ENCODE measurements at regions not wholly inside any gene's neighbourhood (a gene's known extent, or its start where the extent isn't known, plus 50 kb on each side); places are given as distances from the start of the nearest gene placed in this dataset.
"Not testable (repeated sequence)": the region's sequence is repeated elsewhere in the genome, so short reads cannot be mapped to it uniquely, and the experiment has no call there.

DNA sequence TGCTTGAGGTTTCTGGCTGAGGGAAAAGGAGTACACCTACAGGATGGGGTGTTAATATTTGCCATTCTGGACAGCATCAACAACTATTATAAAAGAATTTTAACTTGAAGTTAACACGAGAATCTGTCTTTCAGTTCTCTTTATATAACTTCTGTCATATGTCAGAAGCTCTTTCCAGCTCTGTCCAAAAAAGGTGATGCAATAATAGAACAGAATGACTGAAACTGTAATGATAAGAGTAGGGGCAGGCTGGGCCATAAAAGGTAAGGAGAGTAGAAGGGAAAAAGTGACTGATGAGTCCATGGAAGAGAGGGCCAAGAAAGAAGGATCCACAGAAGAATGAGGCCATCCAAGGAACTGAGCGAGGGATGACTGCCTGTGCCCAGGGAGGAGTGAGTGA is 966.7 kb upstream of the FBXO33 start:
- Mint-ChIP-seq H3K36me3 (no peaks in the 10 kb centered on the region), H3K4me3 (no peak overlapping the region), H3K9me3 (ENCODE audit: low read depth) (no peaks in the 10 kb centered on the region), H3K27ac (no peak overlapping the region), H3K27me3 (no peaks in the 10 kb centered on the region), H3K4me1 (no peaks in the 10 kb centered on the region)
- ATAC-seq (no peak), DNase-seq (no peak)
- CTCF ChIA-PET = no interaction called here

DNA sequence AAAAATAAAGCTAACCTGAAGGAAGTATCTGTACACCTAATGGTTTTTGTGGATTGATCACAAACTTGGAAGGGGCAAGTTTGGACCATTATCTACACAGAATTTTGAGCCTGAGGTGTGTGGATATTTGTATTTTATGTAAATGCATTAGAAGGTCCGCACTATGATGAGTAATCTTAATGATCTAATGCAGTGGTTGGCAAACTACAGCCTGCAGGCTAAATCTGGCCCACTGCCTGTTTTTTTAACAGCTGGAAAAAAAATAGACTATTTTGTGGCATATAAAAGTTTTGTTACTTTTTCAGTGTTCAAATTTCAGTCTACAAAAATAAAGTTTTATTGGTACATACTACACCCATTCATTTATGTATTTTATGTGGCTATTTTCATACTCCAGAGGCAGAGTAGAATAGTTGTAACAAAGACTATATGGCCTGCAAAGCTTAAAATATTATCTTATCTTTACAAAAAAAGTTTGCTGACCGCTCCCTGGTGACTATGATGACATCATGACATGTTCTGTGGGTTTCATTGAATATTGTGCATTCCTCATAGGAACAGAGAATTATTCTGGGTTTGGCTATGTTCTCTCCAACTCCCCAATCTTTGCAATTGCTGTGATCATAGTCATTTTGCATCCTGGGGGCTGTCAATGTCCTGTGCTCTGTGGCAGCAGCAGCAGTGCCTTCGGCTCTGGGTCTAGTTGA is 962.6 kb upstream of the FBXO33 start:
- DNase-seq (no peak), ATAC-seq (no peak)
- Mint-ChIP-seq H3K27me3 (no peaks in the 10 kb centered on the region), H3K4me1 (no peaks in the 10 kb centered on the region), H3K9me3 (ENCODE audit: low read depth) (no peaks in the 10 kb centered on the region), H3K27ac (no peak overlapping the region), H3K4me3 (no peak overlapping the region), H3K36me3 (no peaks in the 10 kb centered on the region)
- CTCF ChIA-PET = no interaction called here

DNA sequence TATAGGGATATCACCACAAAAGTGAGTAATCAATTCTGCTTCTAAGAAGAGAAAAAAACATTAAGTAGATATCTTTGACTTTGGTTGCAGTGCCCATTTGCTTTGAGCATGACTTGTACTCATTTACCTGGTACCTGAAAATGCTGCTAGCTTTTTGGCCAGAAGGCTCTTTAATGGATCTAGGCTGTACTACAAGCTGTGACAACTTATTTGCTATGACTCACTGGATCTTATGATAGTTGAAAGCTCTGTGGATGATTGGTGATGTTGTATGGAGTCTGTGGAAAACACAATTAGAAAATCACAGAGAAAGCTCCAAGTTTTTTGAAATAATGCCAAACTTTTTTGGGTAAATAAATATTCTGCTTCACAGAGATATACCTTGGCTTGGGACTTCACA is 960.9 kb upstream of the FBXO33 start:
- no peak for ATAC-seq
- Mint-ChIP-seq H3K27ac (no peak overlapping the region), H3K4me1 (no peaks in the 10 kb centered on the region), H3K27me3 (no peaks in the 10 kb centered on the region), H3K36me3 (no peaks in the 10 kb centered on the region), H3K4me3 (no peak overlapping the region), H3K9me3 (ENCODE audit: low read depth) (no peaks in the 10 kb centered on the region)
- DNase-seq = no peak
- CTCF ChIA-PET = no interaction called here

DNA sequence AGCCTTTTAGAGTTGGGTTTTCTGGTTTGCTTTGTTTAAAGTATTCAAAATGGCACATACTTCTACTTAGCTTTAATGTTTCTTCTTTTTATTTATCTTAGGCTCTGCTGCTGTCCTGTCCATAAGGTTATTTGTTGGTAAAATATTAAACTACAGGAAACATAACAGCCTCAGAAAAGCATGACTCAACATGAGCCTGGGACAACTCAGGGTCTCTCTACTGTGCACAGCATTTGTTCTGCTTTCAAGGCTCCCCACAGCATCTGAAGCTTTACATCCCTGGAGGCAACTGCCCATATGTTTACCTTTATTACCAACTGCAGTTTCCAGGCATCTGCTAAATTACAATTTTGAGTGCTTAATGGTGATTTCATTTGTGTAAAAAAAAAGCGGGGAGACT is 954.2 kb upstream of the FBXO33 start:
- CTCF ChIA-PET = no interaction called here
- Mint-ChIP-seq H3K36me3 (no peaks in the 10 kb centered on the region), H3K4me3 (no peak overlapping the region), H3K27ac (no peak overlapping the region), H3K27me3 (no peaks in the 10 kb centered on the region), H3K4me1 (no peaks in the 10 kb centered on the region), H3K9me3 (ENCODE audit: low read depth) (peaks cover 4% of the 10 kb centered on the region)
- DNase-seq (no peak), ATAC-seq (no peak)

DNA sequence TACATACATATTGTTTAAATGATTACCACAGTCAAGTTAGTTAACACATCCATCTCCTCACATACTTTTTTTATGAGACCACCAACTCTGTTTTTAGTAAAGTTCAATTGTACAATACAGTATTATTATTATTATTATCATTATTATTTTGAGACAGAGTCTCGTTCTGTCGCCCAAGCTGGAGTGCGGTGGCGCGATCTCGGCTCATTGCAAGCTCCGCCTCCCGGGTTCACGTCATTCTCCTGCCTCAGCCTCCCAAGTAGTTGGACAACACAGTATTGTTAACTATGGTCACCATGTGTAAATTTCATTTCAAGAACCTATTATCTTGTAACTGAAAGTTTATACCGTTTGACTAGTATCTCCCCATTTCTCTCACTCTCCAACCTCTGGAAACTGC is 942.0 kb upstream of the FBXO33 start:
- Mint-ChIP-seq H3K4me3 (no peak overlapping the region), H3K27me3 (no peaks in the 10 kb centered on the region), H3K9me3 (ENCODE audit: low read depth) (no peaks in the 10 kb centered on the region), H3K36me3 (no peaks in the 10 kb centered on the region), H3K27ac (no peak overlapping the region), H3K4me1 (no peaks in the 10 kb centered on the region)
- no peak for ATAC-seq
- CTCF ChIA-PET = no interaction called here
- DNase-seq = no peak

DNA sequence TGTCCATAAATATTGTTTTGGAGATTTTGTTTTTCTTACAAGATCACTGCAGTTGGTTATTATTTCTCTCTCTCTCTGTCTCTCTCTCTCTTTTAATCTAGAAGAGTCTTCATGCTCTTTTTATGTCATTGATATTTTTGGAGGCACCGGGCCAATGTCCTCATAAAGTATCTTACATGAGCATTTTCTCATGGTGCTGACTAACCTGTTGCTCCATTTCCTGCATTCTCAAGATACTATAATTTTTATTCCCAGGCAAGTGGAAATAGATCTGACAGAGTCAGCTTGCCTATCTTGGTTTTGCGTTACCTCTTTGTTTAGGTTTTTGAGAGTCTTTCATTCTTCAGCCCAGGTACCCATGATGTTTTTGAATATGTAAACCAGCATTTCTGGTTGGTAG is 938.8 kb upstream of the FBXO33 start:
- no peaks in the 10 kb centered on the region for H3K27me3 Mint-ChIP-seq
- ATAC-seq (no peak), DNase-seq (no peak)
- H3K4me3 Mint-ChIP-seq = no peak overlapping the region
- no peak overlapping the region for H3K27ac Mint-ChIP-seq
- H3K9me3 Mint-ChIP-seq (ENCODE audit: low read depth) = no peaks in the 10 kb centered on the region
- H3K4me1 Mint-ChIP-seq = no peaks in the 10 kb centered on the region
- H3K36me3 Mint-ChIP-seq = no peaks in the 10 kb centered on the region
- CTCF ChIA-PET = no interaction called here

DNA sequence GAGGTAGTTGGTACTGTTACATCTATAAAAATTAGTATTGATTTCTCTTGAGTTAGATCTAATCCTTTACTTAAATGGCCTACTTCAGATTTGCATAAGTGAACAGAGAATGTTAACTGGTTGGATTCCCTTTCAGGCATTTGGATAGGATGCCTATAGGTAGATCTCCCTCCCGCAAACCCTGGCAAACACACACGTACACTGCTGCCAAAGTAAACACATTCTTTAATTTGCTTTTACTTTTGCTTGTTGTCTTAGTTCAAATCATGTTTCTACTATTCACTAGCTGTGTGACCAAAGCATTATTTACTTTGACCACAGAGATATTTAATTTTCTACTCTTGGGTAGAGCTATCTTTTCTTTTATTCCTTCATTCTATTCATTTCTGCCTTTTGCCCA is 936.1 kb upstream of the FBXO33 start:
- no peak for ATAC-seq
- H3K4me1 Mint-ChIP-seq = no peaks in the 10 kb centered on the region

DNA sequence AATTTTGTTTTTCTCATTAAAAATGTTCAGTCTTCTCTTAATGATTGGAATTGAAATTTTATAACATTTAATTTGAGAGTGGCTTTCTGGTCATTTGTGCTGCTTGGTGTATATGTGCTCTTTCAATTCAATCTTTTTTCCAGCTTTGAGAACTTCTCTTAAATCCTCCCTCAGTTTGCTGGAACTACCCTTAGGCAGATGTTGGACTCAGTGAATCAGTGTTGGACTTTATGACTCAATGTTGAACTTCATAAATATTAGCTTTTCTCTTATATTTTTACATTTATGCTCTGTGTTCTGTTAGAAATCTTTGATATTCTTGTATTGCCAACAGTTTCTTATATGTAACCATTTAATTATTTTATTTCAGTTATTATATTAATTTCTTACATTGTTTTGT is 935.5 kb upstream of the FBXO33 start:
- Mint-ChIP-seq H3K4me3 (no peak overlapping the region), H3K9me3 (ENCODE audit: low read depth) (peaks cover 3% of the 10 kb centered on the region), H3K4me1 (no peaks in the 10 kb centered on the region), H3K36me3 (no peaks in the 10 kb centered on the region), H3K27ac (no peak overlapping the region), H3K27me3 (no peaks in the 10 kb centered on the region)
- CTCF ChIA-PET = no interaction called here
- ATAC-seq (no peak), DNase-seq (no peak)

More for the DNA sequence above, 936.1 kb upstream of the FBXO33 start:
- Mint-ChIP-seq H3K4me3 (no peak overlapping the region), H3K36me3 (no peaks in the 10 kb centered on the region), H3K27me3 (no peaks in the 10 kb centered on the region), H3K9me3 (ENCODE audit: low read depth) (peaks cover 3% of the 10 kb centered on the region), H3K27ac (no peak overlapping the region)
- CTCF ChIA-PET = no interaction called here
- DNase-seq = no peak

DNA sequence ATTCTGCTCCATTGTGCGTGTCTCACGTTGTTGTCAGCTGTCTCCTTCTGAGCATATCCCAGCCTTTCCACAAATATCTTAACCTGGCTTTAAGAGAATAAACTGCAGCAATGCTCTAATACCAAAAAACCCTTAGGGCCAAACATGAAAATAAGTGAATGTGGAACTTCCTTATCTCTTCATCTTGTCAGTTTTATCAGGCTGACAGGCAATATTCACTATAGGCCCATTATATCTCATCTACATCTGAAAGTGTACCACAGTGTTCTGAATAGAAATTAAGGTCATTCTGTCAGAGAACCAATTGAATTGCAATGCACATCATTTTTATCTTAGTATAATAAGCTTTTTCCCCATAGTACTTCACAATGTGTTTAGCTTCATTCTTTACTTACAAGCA is 933.1 kb upstream of the FBXO33 start:
- no peaks in the 10 kb centered on the region for H3K27me3 Mint-ChIP-seq
- H3K36me3 Mint-ChIP-seq = no peaks in the 10 kb centered on the region
- H3K4me3 Mint-ChIP-seq = no peak overlapping the region
- DNase-seq = no peak
- ATAC-seq = no peak
- CTCF ChIA-PET = no interaction called here
- H3K27ac Mint-ChIP-seq = no peak overlapping the region
- H3K9me3 Mint-ChIP-seq (ENCODE audit: low read depth) = peaks cover 3% of the 10 kb centered on the region
- H3K4me1 Mint-ChIP-seq = no peaks in the 10 kb centered on the region

DNA sequence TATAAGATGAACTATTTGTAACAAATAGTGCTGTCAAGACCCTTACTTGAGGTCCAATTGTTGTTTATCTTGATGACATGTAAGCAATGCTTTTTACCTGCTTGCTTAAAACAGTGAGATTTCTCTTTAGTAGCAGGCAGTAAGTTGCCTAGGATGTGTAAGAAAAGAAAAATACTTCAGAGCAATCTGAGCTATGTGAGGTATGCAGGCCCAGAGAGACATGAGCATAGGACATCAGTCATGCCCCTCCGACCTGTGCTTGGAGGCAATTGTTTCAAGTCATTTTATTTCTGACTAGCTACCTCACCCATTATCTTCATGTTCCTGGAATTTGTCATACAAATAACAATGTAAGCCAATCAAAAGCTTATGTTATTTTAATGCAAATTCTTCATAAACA is 930.6 kb upstream of the FBXO33 start:
- CTCF ChIA-PET = no interaction called here
- Mint-ChIP-seq H3K27ac (no peak overlapping the region), H3K9me3 (ENCODE audit: low read depth) (peaks cover 3% of the 10 kb centered on the region), H3K27me3 (no peaks in the 10 kb centered on the region), H3K36me3 (no peaks in the 10 kb centered on the region), H3K4me3 (no peak overlapping the region), H3K4me1 (no peaks in the 10 kb centered on the region)
- ATAC-seq (no peak), DNase-seq (no peak)

DNA sequence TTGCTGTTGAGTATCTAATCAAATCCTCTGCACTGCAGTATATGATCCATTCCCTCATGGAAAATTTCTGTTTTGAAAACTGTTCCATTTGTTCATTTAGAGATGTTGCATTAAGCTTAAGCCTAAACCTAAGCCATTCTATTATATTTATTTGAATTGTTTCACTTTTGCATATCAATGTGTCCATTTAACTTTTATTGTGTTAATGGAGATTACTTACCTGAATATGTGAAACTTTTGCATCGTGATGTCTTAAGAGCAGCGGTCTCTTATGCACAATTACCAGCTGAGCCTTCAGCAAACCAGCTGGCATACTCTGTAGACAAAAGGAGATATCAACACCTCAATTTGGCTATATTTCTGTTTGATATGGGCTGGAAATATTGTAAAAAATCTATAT is 922.5 kb upstream of the FBXO33 start:
- CTCF ChIA-PET = no interaction called here
- H3K4me3 Mint-ChIP-seq = no peak overlapping the region
- H3K4me1 Mint-ChIP-seq = no peaks in the 10 kb centered on the region
- ATAC-seq (no peak), DNase-seq (no peak)
- no peaks in the 10 kb centered on the region for H3K9me3 Mint-ChIP-seq (ENCODE audit: low read depth)
- no peaks in the 10 kb centered on the region for H3K36me3 Mint-ChIP-seq
- H3K27ac Mint-ChIP-seq = no peak overlapping the region
- H3K27me3 Mint-ChIP-seq = no peaks in the 10 kb centered on the region

DNA sequence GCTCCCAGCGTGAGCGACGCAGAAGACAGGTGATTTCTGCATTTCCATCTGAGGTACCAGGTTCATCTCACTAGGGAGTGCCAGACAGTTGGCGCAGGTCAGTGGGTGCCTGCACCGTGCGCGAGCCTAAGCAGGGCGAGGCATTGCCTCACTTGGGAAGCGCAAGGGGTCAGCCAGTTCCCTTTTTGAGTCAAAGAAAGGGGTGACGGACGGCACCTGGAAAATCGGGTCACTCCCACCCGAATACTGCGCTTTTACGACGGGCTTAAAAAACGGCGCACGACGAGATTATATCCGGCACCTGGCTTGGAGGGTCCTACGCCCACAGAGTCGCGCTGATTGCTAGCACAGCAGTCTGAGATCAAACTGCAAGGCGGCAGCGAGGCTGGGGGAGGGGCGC is 915.9 kb upstream of the FBXO33 start:
- H3K9me3 Mint-ChIP-seq (ENCODE audit: low read depth); H3K4me1 Mint-ChIP-seq: not testable (repeated sequence)

DNA sequence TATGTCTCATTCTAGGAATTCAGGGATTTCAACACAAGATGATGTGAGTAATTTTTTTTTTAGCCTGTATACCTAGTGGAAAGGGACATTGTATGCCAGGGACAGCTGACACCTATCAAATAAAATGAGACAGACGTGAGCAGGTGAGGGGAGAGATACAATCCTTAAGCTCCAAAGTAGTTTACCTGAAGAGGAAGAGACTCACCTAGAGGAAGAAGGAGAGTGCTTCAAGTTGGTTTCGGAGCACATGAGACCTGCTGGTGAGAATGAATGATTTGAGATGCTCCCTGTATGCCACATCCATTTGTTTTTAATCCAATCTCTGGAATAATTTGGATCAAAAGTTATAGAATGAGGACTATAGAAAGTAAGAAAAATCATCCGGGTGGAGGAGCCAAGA is 915.4 kb upstream of the FBXO33 start:
- H3K4me3 Mint-ChIP-seq = no peak overlapping the region
- CTCF ChIA-PET = no interaction called here
- H3K4me1 Mint-ChIP-seq = no peaks in the 10 kb centered on the region

More for the DNA sequence above, 915.9 kb upstream of the FBXO33 start:
- ATAC-seq, DNase-seq, H3K36me3 Mint-ChIP-seq, H3K4me3 Mint-ChIP-seq, H3K27ac Mint-ChIP-seq, H3K27me3 Mint-ChIP-seq, CTCF ChIA-PET: not testable (repeated sequence)

DNA sequence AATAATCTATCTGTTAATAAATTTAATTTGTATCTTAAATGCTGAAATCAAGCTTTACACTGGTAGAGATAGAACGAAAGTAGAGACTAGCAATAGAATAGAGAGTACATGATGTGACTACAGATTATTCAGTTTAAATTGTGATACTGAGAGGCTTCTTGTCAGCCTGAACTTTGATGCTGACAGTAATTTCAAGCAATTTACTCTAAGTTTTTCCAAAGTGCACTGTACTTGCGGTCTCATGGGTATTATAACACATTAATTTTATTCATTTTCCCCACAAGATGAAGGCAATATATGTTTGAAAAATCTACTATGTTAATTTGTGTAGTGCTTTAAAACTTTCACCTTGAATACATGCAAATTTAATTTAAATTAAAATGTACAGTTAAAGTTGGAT is 914.0 kb upstream of the FBXO33 start:
- no peaks in the 10 kb centered on the region for H3K27me3 Mint-ChIP-seq
- ATAC-seq = no peak
- no peaks in the 10 kb centered on the region for H3K36me3 Mint-ChIP-seq
- no peak for DNase-seq
- no peak overlapping the region for H3K4me3 Mint-ChIP-seq
- H3K27ac Mint-ChIP-seq = no peak overlapping the region
- no peaks in the 10 kb centered on the region for H3K4me1 Mint-ChIP-seq
- CTCF ChIA-PET = no interaction called here
- H3K9me3 Mint-ChIP-seq (ENCODE audit: low read depth) = peaks cover 4% of the 10 kb centered on the region

More for the DNA sequence above, 915.4 kb upstream of the FBXO33 start:
- no peak for ATAC-seq
- H3K9me3 Mint-ChIP-seq (ENCODE audit: low read depth) = peaks cover 4% of the 10 kb centered on the region
- H3K36me3 Mint-ChIP-seq = no peaks in the 10 kb centered on the region
- no peak overlapping the region for H3K27ac Mint-ChIP-seq
- no peak for DNase-seq
- H3K27me3 Mint-ChIP-seq = no peaks in the 10 kb centered on the region

DNA sequence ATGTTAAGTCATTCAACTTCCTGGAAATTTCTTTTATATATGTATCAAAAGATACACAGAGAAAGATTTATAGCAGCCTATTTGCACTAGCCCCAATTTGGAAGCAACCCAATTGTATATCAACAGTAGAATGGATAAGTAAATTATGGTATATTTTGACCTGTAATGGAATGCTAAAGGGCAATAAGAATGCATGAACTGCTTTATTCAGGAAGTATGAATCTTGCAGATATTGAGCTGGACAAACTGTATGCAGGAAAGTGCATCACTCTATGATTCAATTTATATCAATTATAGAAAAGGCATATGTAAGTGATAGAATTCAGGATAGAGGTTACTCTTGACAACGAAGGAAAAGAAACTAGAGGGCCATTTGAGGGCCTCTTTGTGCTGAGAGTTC is 913.1 kb upstream of the FBXO33 start:
- Mint-ChIP-seq H3K27me3 (no peaks in the 10 kb centered on the region), H3K9me3 (ENCODE audit: low read depth) (peaks cover 4% of the 10 kb centered on the region), H3K4me3 (no peak overlapping the region), H3K27ac (no peak overlapping the region), H3K4me1 (no peaks in the 10 kb centered on the region), H3K36me3 (no peaks in the 10 kb centered on the region)
- DNase-seq (no peak), ATAC-seq (no peak)
- CTCF ChIA-PET = no interaction called here
